Stimulated activated naive CD8-positive, alpha-beta T cell treated with anti-CD3 and anti-CD28 coated beads, Interleukin-15, Interleukin-2, amounts not matched to agents 100 U/mL and 50 U/mL, for 24 hours (primary cell): ENCODE measurements at regions not wholly inside any gene's neighbourhood (a gene's known extent, or its start where the extent isn't known, plus 50 kb on each side); places are given as distances from the start of the nearest gene placed in this dataset.

ENCODE experiments used
- ATAC-seq: fragments of 150-1000 bp; cut with Tn5 transposase; one replicate; pipeline ENCODE4 v1.10.0; 2021
- DNase-seq: peaks from one replicate; pipeline ENCODE4 v3.0.0; 2021

- ATAC-seq, result peak; percentile 75
- peak; percentile 74 for DNase-seq
Observed at GRCh38 chr1:168386949-168387586, 106.4 kb downstream of the TBX19 start.

- DNase-seq, result no peak
Observed at GRCh38 chr1:168386492-168386891, 105.8 kb downstream of the TBX19 start.

GRCh38 chr1:168381850-168382249 lies 101.2 kb downstream of the TBX19 start:
- no peak for ATAC-seq
- DNase-seq, result no peak

More at GRCh38 chr1:168386492-168386891, 105.8 kb downstream of the TBX19 start:
- ATAC-seq, result no peak

- DNase-seq, result no peak
- no peak for ATAC-seq
Observed at GRCh38 chr1:168380945-168381344, 100.3 kb downstream of the TBX19 start.

- no peak for DNase-seq
Observed at GRCh38 chr1:168379104-168379860, 98.6 kb downstream of the TBX19 start.

GRCh38 chr1:168375566-168376300 lies 95.1 kb downstream of the TBX19 start:
- ATAC-seq, result no peak
- DNase-seq, result no peak

More at GRCh38 chr1:168379104-168379860, 98.6 kb downstream of the TBX19 start:
- ATAC-seq, result no peak

GRCh38 chr1:168374566-168374965 lies 93.9 kb downstream of the TBX19 start:
- ATAC-seq, result no peak
- DNase-seq, result no peak

- DNase-seq, result no peak
- ATAC-seq, result no peak
Observed at GRCh38 chr1:168373869-168374268, 93.2 kb downstream of the TBX19 start.

- DNase-seq (no peak), ATAC-seq (no peak)
Observed at GRCh38 chr1:168372861-168373371, 92.2 kb downstream of the TBX19 start.

- DNase-seq (no peak), ATAC-seq (no peak)
Observed at GRCh38 chr1:168372307-168372706, 91.6 kb downstream of the TBX19 start.

GRCh38 chr1:168371477-168371876 lies 90.8 kb downstream of the TBX19 start:
- ATAC-seq, result no peak
- DNase-seq, result no peak

- ATAC-seq (no peak), DNase-seq (no peak)
Observed at GRCh38 chr1:168370586-168370985, 89.9 kb downstream of the TBX19 start.

- no peak for ATAC-seq
- no peak for DNase-seq
Observed at GRCh38 chr1:168369655-168370054, 89.0 kb downstream of the TBX19 start.

- ATAC-seq, result no peak
- DNase-seq, result no peak
Observed at GRCh38 chr1:168368131-168368530, 87.5 kb downstream of the TBX19 start.

- DNase-seq (no peak), ATAC-seq (no peak)
Observed at GRCh38 chr1:168365719-168366479, 85.2 kb downstream of the TBX19 start.
